Omental fat pad (tissue), 3 donors: ENCODE measurements at regions not wholly inside any gene's neighbourhood (a gene's known extent, or its start where the extent isn't known, plus 50 kb on each side); places are given as distances from the start of the nearest gene placed in this dataset.

ENCODE experiments used
- ATAC-seq: fragments of 150-250 bp; one replicate; pipeline ENCODE4 v1.9.1; 2016; ENCODE audit warnings: mild to moderate bottlenecking, moderate library complexity; ENCODE audit not compliant: low FRiP score
- DNase-seq: peaks from one replicate; pipeline ENCODE4 v3.0.0-alpha.2; 2019; ENCODE audit warnings: low spot score
- CTCF ChIP-seq, 3 donors: fragments of 450-650 bp; IDR thresholded peaks; one replicate each; pipeline ENCODE4 v1.5.1; 2016 to 2017; ENCODE audit warnings: antibody characterized with exemption in 3 of 3, mild to moderate bottlenecking in 3 of 3, moderate library complexity in 2 of 3

- peak; percentile 63 for ATAC-seq
- peak in 2 of 3 donors; percentile 43 to 63 for TF ChIP-seq CTCF (IDR thresholded peaks at IDR 0.05)
- DNase-seq = peak; percentile 35
These were observed 144.6 kb upstream of the NOCT start for GRCh38 chr4:138870737-138871554.

GRCh38 chr4:138869631-138870030, 145.9 kb upstream of the NOCT start:
- ATAC-seq (no peak), DNase-seq (no peak)
- TF ChIP-seq CTCF (IDR thresholded peaks at IDR 0.05) = no peak

GRCh38 chr4:138869165-138869564, 146.4 kb upstream of the NOCT start:
- ATAC-seq (no peak), DNase-seq (no peak)
- no peak for TF ChIP-seq CTCF (IDR thresholded peaks at IDR 0.05)

GRCh38 chr4:138868562-138868961, 147.0 kb upstream of the NOCT start:
- ATAC-seq = no peak
- no peak for TF ChIP-seq CTCF (IDR thresholded peaks at IDR 0.05)
- no peak for DNase-seq

- no peak for TF ChIP-seq CTCF (IDR thresholded peaks at IDR 0.05)
- ATAC-seq (no peak), DNase-seq (no peak)
These were observed 148.2 kb upstream of the NOCT start for GRCh38 chr4:138867404-138867803.

- TF ChIP-seq CTCF (IDR thresholded peaks at IDR 0.05) = no peak
- no peak for ATAC-seq
These were observed 149.3 kb upstream of the NOCT start for GRCh38 chr4:138866314-138866713.

GRCh38 chr4:138865765-138866164, 149.8 kb upstream of the NOCT start:
- DNase-seq = no peak
- no peak for TF ChIP-seq CTCF (IDR thresholded peaks at IDR 0.05)
- no peak for ATAC-seq

More at GRCh38 chr4:138866314-138866713, 149.3 kb upstream of the NOCT start:
- no peak for DNase-seq
